ENCODE measurements at regions not wholly inside any gene's neighbourhood (a gene's known extent, or its start where the extent isn't known, plus 50 kb on each side); places are given as distances from the start of the nearest gene placed in this dataset.

DNA sequence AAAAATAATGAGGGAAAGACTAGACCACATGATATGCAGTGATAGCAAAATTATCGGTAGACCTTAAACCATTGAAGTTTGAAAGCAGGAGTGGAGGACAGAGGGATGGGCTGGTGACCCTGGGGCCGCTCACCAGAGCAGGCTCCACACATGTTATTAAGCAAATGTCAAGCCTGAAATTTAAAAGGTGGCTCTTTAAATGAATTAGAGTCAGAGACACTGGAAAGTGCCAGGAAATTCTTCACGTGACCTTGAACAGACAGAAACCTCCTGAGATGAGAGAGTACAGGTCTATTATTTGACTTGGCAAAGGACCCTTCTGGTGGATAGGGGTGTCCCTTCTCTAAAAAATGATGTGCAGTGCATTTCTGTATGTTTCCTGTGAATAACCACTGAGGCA lies 111.0 kb upstream of the CPEB4 start:
- H3K4me3 ChIP-seq: no peak overlapping the region
- H3K27me3 ChIP-seq: no peaks in the 10 kb centered on the region
- peaks cover 0 to 64% of the 10 kb centered on the region in 2 donors for H3K4me1 ChIP-seq
- intact Hi-C loops (cut with DNase I): no loop called here
- H3K36me3 ChIP-seq: no peaks in the 10 kb centered on the region
- H3K27ac ChIP-seq: peak overlapping the region in 1 of 2 donors; percentile 90
- ATAC-seq (no peak), DNase-seq (no peak)
- TF ChIP-seq, protein P1, sequence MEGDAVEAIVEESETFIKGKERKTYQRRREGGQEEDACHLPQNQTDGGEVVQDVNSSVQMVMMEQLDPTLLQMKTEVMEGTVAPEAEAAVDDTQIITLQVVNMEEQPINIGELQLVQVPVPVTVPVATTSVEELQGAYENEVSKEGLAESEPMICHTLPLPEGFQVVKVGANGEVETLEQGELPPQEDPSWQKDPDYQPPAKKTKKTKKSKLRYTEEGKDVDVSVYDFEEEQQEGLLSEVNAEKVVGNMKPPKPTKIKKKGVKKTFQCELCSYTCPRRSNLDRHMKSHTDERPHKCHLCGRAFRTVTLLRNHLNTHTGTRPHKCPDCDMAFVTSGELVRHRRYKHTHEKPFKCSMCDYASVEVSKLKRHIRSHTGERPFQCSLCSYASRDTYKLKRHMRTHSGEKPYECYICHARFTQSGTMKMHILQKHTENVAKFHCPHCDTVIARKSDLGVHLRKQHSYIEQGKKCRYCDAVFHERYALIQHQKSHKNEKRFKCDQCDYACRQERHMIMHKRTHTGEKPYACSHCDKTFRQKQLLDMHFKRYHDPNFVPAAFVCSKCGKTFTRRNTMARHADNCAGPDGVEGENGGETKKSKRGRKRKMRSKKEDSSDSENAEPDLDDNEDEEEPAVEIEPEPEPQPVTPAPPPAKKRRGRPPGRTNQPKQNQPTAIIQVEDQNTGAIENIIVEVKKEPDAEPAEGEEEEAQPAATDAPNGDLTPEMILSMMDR (IDR thresholded peaks at IDR 0.05): no peak
- no peaks in the 10 kb centered on the region for H3K9me3 ChIP-seq

GRCh38 chr5:173777674-173778073 lies 110.5 kb upstream of the CPEB4 start:
- DNase-seq (no peak), ATAC-seq (no peak)
- Histone ChIP-seq H3K4me3 (no peak overlapping the region), H3K27ac (peak overlapping the region in 1 of 2 donors; percentile 90), H3K4me1 (peaks cover 0 to 64% of the 10 kb centered on the region in 2 donors), H3K27me3 (no peaks in the 10 kb centered on the region), H3K36me3 (no peaks in the 10 kb centered on the region), H3K9me3 (no peaks in the 10 kb centered on the region)
- TF ChIP-seq, protein P1 (IDR thresholded peaks at IDR 0.05): no peak
- intact Hi-C loops (cut with DNase I): no loop called here

- intact Hi-C loops (cut with DNase I): no loop called here
- peaks cover 0 to 68% of the 10 kb centered on the region in 2 donors for H3K4me1 ChIP-seq
- no peak overlapping the region for H3K4me3 ChIP-seq
- no peaks in the 10 kb centered on the region for H3K36me3 ChIP-seq
- TF ChIP-seq, protein P1 (IDR thresholded peaks at IDR 0.05): no peak
- ATAC-seq (peak; percentile 20), DNase-seq (peak in 1 of 4 donors; percentile 49)
- no peaks in the 10 kb centered on the region for H3K9me3 ChIP-seq
- H3K27me3 ChIP-seq: no peaks in the 10 kb centered on the region
- H3K27ac ChIP-seq: peak overlapping the region; percentile 20 to 90
Observed at GRCh38 chr5:173778152-173778782, 109.9 kb upstream of the CPEB4 start.

- intact Hi-C loops (cut with DNase I): no loop called here
Observed at GRCh38 chr5:173778784-173779304, 109.3 kb upstream of the CPEB4 start.

More at GRCh38 chr5:173778784-173779304, 109.3 kb upstream of the CPEB4 start:
- TF ChIP-seq, protein P1 (IDR thresholded peaks at IDR 0.05): no peak
- peak; percentile 81 for ATAC-seq
- H3K4me3 ChIP-seq: no peak overlapping the region
- no peaks in the 10 kb centered on the region for H3K27me3 ChIP-seq
- no peaks in the 10 kb centered on the region for H3K9me3 ChIP-seq
- peaks cover 0 to 68% of the 10 kb centered on the region in 2 donors for H3K4me1 ChIP-seq
- H3K27ac ChIP-seq: peak overlapping the region; percentile 20 to 90
- DNase-seq: peak in 1 of 4 donors; percentile 34
- no peaks in the 10 kb centered on the region for H3K36me3 ChIP-seq

Data from left lung (tissue), 4 donors.